GM21526 (cell line): ENCODE measurements at regions not wholly inside any gene's neighbourhood (a gene's known extent, or its start where the extent isn't known, plus 50 kb on each side); places are given as distances from the start of the nearest gene placed in this dataset.

Experiments
- ATAC-seq: cut with Tn5 transposase; IDR thresholded peaks from one replicate; pipeline ENCODE4 v1.9.1; 2021; ENCODE audit warnings: moderate library complexity; ENCODE audit not compliant: unreplicated experiment, low FRiP score

GRCh38 chr20:22408521-22409402, 175.6 kb downstream of the FOXA2 start:
- ATAC-seq: no peak

- ATAC-seq: no peak
Measured at GRCh38 chr20:22407237-22408193, 176.9 kb downstream of the FOXA2 start.

- no peak for ATAC-seq
Measured at GRCh38 chr20:22404419-22405170, 179.8 kb downstream of the FOXA2 start.

- no peak for ATAC-seq
Measured at GRCh38 chr20:22403632-22404361, 180.6 kb downstream of the FOXA2 start.

- no peak for ATAC-seq
Measured at GRCh38 chr20:22403022-22403631, 181.2 kb downstream of the FOXA2 start.

GRCh38 chr20:22402550-22402949, 181.8 kb downstream of the FOXA2 start:
- no peak for ATAC-seq

- ATAC-seq: no peak
Measured at GRCh38 chr20:22400440-22400839, 183.9 kb downstream of the FOXA2 start.

- no peak for ATAC-seq
Measured at GRCh38 chr20:22394583-22394982, 189.8 kb downstream of the FOXA2 start.

GRCh38 chr20:22390543-22390903, 193.8 kb downstream of the FOXA2 start:
- no peak for ATAC-seq

- ATAC-seq: no peak
Measured at GRCh38 chr20:22389836-22390542, 194.4 kb downstream of the FOXA2 start.

- ATAC-seq: no peak
Measured at GRCh38 chr20:22387452-22387851, 196.9 kb downstream of the FOXA2 start.

- ATAC-seq: no peak
Measured at GRCh38 chr20:22386306-22386623, 198.1 kb downstream of the FOXA2 start.

GRCh38 chr20:22385602-22386305, 198.6 kb downstream of the FOXA2 start:
- ATAC-seq: no peak

GRCh38 chr20:22384978-22385377, 199.4 kb downstream of the FOXA2 start:
- no peak for ATAC-seq

GRCh38 chr20:22383156-22383555, 201.2 kb downstream of the FOXA2 start:
- no peak for ATAC-seq

- no peak for ATAC-seq
Measured at GRCh38 chr20:22382742-22383141, 201.6 kb downstream of the FOXA2 start.

GRCh38 chr20:22381812-22382416, 202.5 kb downstream of the FOXA2 start:
- ATAC-seq: no peak

GRCh38 chr20:22379472-22379871, 204.9 kb downstream of the FOXA2 start:
- no peak for ATAC-seq
